DMS53 treated with DMSO at 0.1 percent for 48 hours (cell line): ENCODE measurements at regions not wholly inside any gene's neighbourhood (a gene's known extent, or its start where the extent isn't known, plus 50 kb on each side); places are given as distances from the start of the nearest gene placed in this dataset.

Source experiments
- DNase-seq: peaks from one replicate; lab custom pipeline; 2025; ENCODE audit not compliant: unreplicated experiment; lab: John Stamatoyannopoulos, UW

DNA sequence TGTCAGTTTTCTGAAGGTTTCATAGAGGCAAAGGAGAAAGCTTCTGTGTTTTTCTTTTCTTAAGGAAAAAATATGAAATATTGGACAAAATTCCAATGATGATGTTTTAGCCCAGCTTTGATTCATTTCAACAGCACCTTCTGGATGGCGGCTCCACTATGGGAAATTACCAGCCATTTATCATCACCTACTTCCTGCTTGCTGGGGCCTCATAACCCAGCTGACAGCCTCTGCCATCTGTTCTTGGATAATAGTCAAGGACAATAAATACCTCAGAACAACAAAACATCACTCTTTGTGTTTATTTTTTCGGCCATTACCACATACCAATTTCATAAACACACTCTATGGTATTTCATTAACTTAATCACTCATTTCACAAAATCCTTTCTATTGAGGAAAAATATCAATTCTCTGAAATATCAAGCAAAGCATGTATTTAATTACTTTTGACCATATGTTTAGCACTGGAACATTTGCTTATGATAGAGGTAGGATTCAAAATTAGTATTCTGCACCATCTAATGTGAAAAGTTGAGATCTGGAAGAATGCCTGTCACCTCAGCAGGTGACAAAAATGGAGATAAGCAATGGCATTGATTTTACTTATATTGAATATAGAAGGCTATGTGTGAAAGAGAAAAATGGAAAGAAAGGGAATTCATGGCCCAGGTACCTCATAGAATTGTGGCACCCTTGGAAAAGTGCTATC is 629.7 kb downstream of the LIG4 start:
- no peak for DNase-seq

- DNase-seq: no peak
Observed at GRCh38 chr13:107582171-107582570, 633.2 kb downstream of the LIG4 start.

DNA sequence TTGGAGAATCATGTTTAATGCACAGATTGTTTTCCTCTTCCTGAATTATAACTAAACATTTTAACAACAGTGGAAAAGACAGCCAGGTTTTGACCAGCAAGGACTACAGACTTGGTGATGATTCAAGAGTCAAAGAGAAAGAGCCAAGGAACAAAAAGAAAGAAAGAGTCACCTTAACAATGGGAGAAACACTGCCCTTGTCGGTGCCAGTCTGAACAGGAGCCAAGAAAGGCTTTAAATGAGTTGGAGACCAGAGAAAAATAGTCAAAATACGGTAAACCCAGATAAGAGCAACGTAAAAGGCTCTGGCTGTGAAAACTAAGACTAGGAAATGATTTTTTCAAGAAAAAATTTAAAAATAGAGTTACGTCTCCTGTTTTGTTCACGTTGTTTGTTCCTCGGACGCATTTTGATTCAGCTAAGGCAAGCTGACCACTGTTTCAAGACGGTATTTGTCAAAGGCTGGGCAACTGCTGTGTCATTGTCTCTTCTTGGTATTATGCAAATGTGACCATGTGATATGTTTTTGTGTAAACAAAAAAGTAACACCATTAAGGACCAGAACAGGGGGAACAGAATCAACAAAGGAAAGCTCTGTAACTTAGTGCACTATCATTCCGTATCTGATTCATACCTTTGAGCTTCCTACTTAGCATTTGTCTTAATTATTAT is 634.5 kb downstream of the LIG4 start:
- DNase-seq: no peak

- no peak for DNase-seq
Observed at GRCh38 chr13:107576430-107576829, 638.9 kb downstream of the LIG4 start.

GRCh38 chr13:107574517-107575210 is 640.7 kb downstream of the LIG4 start:
- DNase-seq: no peak

GRCh38 chr13:107573184-107573583 is 642.2 kb downstream of the LIG4 start:
- no peak for DNase-seq

DNA sequence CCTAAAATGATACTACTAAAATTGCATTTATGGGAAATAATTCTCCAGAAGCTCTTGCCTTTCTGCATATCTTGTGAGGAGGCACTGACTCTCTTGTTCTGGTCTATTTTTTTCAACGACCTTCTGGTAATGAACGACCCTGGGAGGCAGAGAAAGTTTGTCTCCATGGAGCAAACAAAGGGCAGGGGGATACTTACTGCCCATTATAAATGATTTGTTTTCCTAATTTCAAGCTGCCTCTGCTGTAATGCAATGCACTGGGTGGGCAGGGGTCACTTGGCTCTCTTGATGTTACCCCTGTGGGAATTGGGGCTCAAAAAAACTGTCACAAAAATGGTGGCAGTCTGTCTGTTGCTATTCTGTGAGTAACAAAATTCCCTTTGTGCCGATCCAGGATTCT is 643.2 kb downstream of the LIG4 start:
- DNase-seq: no peak

- no peak for DNase-seq
Observed at GRCh38 chr13:107568181-107568580, 647.2 kb downstream of the LIG4 start.

DNA sequence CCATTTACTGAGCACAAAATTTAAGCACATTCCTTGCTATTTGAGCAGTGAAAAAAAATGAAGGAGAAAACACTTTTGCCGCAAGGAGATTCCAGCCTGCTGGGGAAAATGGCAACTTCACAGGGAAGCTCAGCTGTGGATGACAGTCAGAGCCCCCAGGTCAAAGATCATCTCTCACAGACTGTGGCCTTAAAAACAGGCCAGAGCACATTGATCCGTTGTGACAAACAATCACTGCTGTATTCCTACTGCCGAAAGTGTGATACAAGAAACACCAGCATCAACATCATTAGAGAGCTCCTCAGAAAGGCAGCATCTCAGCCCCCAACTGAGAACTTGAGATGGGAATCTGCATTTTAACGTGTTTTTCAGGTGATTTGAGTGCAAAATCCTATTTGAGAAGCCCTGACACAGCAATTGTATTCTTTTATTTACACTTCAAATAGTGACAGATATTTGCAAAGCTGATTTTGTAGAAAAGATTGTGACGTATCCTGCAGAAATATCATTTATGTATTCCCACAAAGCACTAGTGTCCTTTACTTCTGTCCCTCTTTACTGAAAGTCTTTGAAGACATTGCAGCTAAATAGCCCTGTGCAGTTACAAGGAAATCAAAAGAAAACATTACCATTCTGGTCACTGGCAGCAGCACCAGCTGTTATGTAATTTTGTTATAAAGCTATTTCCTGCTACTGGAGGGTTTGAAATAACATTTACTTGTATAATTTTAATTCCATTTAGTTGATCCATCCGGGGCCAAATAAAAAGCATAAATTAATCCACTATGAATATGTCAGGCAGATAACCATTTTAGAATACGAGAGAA is 652.0 kb downstream of the LIG4 start:
- DNase-seq: no peak

DNA sequence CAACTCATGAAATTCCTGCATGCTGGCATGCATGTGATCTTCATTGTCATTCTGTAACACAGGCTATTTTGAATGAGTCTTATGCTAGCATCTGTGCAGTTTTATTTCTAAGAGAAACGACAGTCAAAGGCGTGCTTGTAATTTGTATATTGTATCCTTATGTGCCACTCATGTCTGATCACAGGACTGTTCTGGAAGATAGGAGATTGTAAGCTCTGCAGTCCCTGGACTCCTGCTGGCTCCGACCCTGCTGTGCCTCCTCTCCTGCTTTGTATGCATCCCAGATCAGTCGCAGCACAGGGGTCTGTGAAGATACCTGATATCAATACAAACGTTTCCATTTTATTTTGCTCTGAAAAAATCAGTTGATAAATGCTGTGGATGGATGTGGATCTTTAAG is 653.1 kb downstream of the LIG4 start:
- no peak for DNase-seq

DNA sequence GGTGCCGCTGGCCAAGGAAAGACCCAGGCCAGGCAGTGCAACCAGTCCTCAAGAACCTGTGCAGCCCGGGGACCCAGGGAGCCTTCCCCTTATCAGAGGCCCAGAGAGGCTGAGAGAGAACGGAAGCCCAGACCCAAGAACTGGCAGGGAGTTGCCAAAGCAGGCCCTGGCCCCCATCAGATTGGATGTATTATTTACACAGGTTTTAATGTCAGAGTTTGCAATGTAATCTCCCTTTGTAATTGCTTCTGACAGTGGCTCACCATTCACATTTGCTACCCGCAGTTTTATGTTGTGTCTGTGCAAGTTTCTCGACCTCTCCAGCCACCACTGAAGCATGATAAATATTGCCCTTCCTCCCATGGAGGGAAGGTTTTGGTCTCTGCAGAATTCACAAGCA is 660.9 kb downstream of the LIG4 start:
- no peak for DNase-seq

GRCh38 chr13:107553838-107554237 is 661.5 kb downstream of the LIG4 start:
- DNase-seq: no peak

DNA sequence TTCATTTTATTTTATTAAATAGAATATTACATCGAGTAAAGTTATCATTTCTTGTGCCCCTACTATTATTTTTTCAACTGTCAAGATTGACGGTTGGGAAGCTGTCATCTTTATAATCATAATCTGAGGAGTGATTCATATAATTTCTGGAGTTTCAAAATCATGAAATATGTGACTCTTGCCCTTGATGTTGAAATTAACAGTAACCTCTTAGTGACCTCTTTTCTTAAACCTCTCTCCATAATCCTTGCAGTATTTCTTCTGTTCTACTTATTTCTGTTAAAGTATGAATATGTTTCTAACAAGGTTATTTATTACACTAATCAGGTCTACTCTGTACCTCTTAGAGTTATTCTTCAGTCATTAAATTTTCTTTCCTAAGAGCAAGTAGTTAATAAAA is 663.8 kb downstream of the LIG4 start:
- DNase-seq: no peak

- DNase-seq: no peak
Observed at GRCh38 chr13:107548338-107548737, 667.0 kb downstream of the LIG4 start.

DNA sequence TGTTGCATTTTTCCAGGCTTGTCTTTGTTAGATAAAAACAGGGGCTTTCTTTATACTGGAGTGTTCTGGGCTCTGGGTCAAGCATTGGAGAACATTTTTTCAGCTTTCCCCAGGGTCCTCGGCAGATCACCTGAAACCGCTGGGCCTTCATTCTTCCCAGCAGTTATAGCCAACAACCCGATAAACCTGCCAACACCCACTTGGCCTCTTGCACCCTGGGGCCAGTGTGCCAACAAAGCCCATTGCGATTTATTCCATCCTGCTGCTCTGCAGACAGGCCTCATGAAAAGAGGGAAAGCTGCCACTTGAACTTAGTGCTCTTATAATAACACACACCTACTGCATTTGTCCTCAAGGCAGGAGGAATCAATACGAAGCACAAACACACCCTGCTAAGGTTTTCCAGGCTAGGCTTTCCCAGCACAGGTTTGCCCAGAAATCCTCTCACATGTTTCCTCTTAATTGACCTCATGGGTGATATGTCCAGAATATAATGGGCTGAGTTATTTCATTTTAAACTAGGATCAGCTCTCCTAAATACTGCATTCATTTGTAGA is 669.3 kb downstream of the LIG4 start:
- no peak for DNase-seq

DNA sequence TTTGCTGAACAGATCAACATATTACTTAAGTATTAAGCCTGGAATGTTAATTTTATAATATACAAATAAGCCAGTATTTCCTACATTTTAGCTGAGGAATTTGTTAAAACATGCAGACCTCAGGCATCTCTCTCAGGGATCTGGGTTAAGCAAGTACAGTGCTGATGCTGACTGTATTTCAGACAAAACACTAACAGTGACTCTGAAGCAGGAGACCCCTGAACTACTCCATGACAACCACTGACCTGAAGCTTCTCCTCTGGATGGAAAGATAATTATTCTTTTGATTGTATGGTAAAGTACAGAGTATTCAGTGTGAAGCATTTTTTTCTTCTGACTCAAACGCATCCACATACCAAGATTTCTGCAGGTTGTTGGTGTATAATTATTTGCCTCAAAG is 680.8 kb downstream of the LIG4 start:
- DNase-seq: no peak

- DNase-seq: no peak
Observed at GRCh38 chr13:107531816-107532215, 683.5 kb downstream of the LIG4 start.

DNA sequence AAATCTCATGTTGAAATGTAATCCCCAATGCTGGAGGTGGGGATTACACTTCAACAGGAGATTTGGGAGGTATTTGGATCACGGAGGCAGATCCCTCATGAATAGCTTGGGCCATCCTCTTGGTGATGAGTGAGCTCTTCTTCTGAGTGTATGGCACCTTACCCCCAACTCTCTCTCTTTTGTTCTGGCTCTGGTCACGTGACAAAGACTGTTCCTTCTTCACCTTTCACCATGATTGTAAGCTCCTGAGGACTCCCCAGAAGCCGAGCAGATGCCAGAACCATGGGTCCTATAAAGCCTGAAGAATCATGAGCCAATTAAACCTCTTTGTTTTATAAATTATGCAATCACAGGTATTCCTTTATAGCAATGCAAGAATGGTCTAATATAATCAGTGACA is 684.2 kb downstream of the LIG4 start:
- DNase-seq: no peak

- DNase-seq: no peak
Observed at GRCh38 chr13:107529035-107529434, 686.3 kb downstream of the LIG4 start.

DNA sequence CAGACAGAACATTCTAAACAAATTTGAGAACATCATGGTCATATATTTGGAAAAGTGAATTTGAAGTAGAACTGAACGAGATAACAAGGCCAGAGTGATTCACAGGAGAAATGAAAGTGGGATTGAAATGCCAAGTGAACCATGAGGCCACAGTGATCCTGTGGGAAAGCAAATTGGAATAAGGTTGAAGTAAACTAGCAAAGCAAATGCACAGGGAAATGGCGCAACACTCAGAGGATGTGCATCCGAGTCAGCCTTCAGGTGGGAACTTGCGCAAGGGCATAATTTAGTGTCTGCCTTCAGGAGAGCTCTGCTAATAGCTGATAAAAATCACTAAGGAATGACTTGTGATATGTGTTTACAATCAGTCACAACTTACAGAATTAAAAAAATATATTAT is 696.6 kb downstream of the LIG4 start:
- no peak for DNase-seq

DNA sequence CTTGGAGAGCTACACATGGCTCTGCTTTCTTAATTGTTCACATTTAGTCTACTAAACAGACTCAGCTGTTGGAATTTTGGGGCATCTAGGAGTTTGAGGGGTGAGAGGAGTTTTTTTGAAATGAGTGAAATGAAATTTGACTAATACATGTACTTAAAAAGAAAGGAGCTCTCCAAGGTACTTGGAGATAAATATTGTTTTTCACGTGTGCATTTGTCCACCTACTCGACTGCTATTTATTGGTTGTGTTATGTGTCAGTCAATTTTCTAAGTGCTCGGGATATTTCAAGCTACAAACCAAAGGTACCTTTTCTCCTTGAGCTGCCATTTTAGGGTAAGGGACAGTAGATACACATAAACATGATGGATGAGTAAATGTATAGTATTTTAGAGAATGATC is 697.0 kb downstream of the LIG4 start:
- DNase-seq: no peak
